Smooth muscle cell (in vitro differentiated cells): ENCODE measurements at regions not wholly inside any gene's neighbourhood (a gene's known extent, or its start where the extent isn't known, plus 50 kb on each side); places are given as distances from the start of the nearest gene placed in this dataset.

Experiments
- DNase-seq: peaks from one replicate; lab custom pipeline; 2025; ENCODE audit not compliant: unreplicated experiment; lab: John Stamatoyannopoulos, UW
- H2AFZ ChIP-seq: fragments of 200-600 bp; sonication (generic); 2 replicates; pipeline ENCODE4 v1.6.0; 2016; ENCODE audit warnings: antibody characterized with exemption, low read depth, mild to moderate bottlenecking
- H3F3A ChIP-seq: fragments of 200-600 bp; sonication (generic); 2 replicates; pipeline ENCODE4 v1.6.0; 2017; ENCODE audit warnings: antibody characterized with exemption, low read depth
- H3K27ac ChIP-seq: fragments of 200-600 bp; sonication (generic); 2 replicates; pipeline ENCODE4 v1.5.1; 2016; ENCODE audit warnings: low read depth, mild to moderate bottlenecking
- H3K27me3 ChIP-seq: fragments of 200-600 bp; sonication (generic); 2 replicates; pipeline ENCODE4 v1.6.1; 2016; ENCODE audit warnings: low read depth, mild to moderate bottlenecking
- H3K36me3 ChIP-seq: fragments of 200-600 bp; sonication (generic); 2 replicates; pipeline ENCODE4 v1.5.1; 2016; ENCODE audit warnings: low read depth
- H3K4me1 ChIP-seq: fragments of 200-600 bp; sonication (generic); 2 replicates; pipeline ENCODE4 v1.5.1; 2016; ENCODE audit warnings: low read depth
- H3K4me2 ChIP-seq: fragments of 200-600 bp; sonication (generic); 2 replicates; pipeline ENCODE4 v1.6.0; 2016; ENCODE audit warnings: mild to moderate bottlenecking
- H3K4me3 ChIP-seq: fragments of 200-600 bp; sonication (generic); 2 replicates; pipeline ENCODE4 v1.5.1; 2016; ENCODE audit warnings: mild to moderate bottlenecking
- H3K79me2 ChIP-seq: fragments of 200-600 bp; sonication (generic); 2 replicates; pipeline ENCODE4 v1.6.0; 2016; ENCODE audit warnings: low read depth, mild to moderate bottlenecking
- H3K9ac ChIP-seq: fragments of 200-600 bp; sonication (generic); 2 replicates; pipeline ENCODE4 v1.6.0; 2016; ENCODE audit warnings: low read depth
- H3K9me3 ChIP-seq: fragments of 200-600 bp; sonication (generic); replicated peaks from 2 replicates; pipeline ENCODE4 v1.5.1; 2016; ENCODE audit warnings: low read depth
- H4K20me1 ChIP-seq: fragments of 200-600 bp; sonication (generic); 2 replicates; pipeline ENCODE4 v1.6.0; 2016; ENCODE audit warnings: low read depth
- WGBS: methylation state at CpG from one replicate; pipeline ENCODE4 v1.1.7; 2016; ENCODE audit warnings: low lambda C conversion rate; 5-methylcytosine and 5-hydroxymethylcytosine counted together
- TF ChIP-seq, protein P1 (sequence below): fragments of 200-600 bp; sonication (generic); IDR thresholded peaks from 2 replicates; pipeline ENCODE4 v1.5.1; 2017; ENCODE audit warnings: borderline replicate concordance, mild to moderate bottlenecking, antibody characterized with exemption; ENCODE audit not compliant: insufficient read depth, poor library complexity, severe bottlenecking

DNA sequence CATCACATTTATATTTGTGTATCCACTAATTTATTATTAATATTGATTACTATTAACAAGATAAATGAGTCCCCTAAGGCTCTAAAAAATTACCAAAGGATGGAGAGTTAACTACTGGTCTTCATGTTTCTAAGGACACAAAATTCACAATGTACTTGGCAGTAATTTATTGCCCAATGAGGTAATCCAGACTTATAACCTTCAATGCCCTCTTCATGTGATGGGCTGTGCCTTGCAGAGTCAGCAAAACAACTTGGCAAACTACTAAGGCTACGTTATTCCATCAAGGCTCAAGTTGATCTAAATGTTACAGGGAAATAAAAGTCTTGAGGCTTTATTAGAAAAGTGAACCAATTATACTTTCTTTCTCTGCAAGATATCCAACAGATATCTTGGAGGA lies 804.9 kb upstream of the NXPH2 start:
- no peaks in the 10 kb centered on the region for H3K9me3 ChIP-seq
- 94% methylated on average over 1 of the region's 1 CpG for WGBS
- H3K9ac ChIP-seq = no peak overlapping the region
- no peak overlapping the region for H3K27ac ChIP-seq
- H3K27me3 ChIP-seq = no peaks in the 10 kb centered on the region
- H3K79me2 ChIP-seq = no peaks in the 10 kb centered on the region
- no peak overlapping the region for H2AFZ ChIP-seq
- no peak for DNase-seq
- H4K20me1 ChIP-seq = no peaks in the 10 kb centered on the region
- no peak overlapping the region for H3K4me3 ChIP-seq
- no peaks in the 10 kb centered on the region for H3K36me3 ChIP-seq
- H3F3A ChIP-seq = no peaks in the 10 kb centered on the region
- TF ChIP-seq, protein P1, sequence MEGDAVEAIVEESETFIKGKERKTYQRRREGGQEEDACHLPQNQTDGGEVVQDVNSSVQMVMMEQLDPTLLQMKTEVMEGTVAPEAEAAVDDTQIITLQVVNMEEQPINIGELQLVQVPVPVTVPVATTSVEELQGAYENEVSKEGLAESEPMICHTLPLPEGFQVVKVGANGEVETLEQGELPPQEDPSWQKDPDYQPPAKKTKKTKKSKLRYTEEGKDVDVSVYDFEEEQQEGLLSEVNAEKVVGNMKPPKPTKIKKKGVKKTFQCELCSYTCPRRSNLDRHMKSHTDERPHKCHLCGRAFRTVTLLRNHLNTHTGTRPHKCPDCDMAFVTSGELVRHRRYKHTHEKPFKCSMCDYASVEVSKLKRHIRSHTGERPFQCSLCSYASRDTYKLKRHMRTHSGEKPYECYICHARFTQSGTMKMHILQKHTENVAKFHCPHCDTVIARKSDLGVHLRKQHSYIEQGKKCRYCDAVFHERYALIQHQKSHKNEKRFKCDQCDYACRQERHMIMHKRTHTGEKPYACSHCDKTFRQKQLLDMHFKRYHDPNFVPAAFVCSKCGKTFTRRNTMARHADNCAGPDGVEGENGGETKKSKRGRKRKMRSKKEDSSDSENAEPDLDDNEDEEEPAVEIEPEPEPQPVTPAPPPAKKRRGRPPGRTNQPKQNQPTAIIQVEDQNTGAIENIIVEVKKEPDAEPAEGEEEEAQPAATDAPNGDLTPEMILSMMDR = no peak
- H3K4me2 ChIP-seq = no peak overlapping the region
- H3K4me1 ChIP-seq = no peaks in the 10 kb centered on the region

- Histone ChIP-seq H3K4me1 (no peaks in the 10 kb centered on the region), H4K20me1 (no peaks in the 10 kb centered on the region), H3K4me3 (no peak overlapping the region), H3K9ac (no peak overlapping the region), H3K4me2 (no peak overlapping the region), H3K9me3 (no peaks in the 10 kb centered on the region), H3K27ac (no peak overlapping the region), H3K79me2 (no peaks in the 10 kb centered on the region), H3K36me3 (no peaks in the 10 kb centered on the region), H2AFZ (no peak overlapping the region), H3K27me3 (no peaks in the 10 kb centered on the region), H3F3A (no peaks in the 10 kb centered on the region)
- no peak for DNase-seq
- TF ChIP-seq, protein P1 = no peak
- WGBS = 23% methylated on average over 1 of the region's 1 CpG
Observed at GRCh38 chr2:139574371-139574770, 794.2 kb upstream of the NXPH2 start.

GRCh38 chr2:139556789-139557188 lies 776.6 kb upstream of the NXPH2 start:
- H3K79me2 ChIP-seq = no peaks in the 10 kb centered on the region
- no peaks in the 10 kb centered on the region for H3K4me1 ChIP-seq
- no peaks in the 10 kb centered on the region for H3K9me3 ChIP-seq
- H3F3A ChIP-seq = no peaks in the 10 kb centered on the region
- no peak overlapping the region for H3K27ac ChIP-seq
- no peak overlapping the region for H3K4me3 ChIP-seq
- H3K27me3 ChIP-seq = no peaks in the 10 kb centered on the region
- DNase-seq = no peak
- H3K9ac ChIP-seq = no peak overlapping the region
- no peaks in the 10 kb centered on the region for H3K36me3 ChIP-seq
- no peak overlapping the region for H2AFZ ChIP-seq
- H4K20me1 ChIP-seq = no peaks in the 10 kb centered on the region
- TF ChIP-seq, protein P1 = no peak
- 99% methylated on average over 5 of the region's 5 CpGs for WGBS
- H3K4me2 ChIP-seq = no peak overlapping the region

DNA sequence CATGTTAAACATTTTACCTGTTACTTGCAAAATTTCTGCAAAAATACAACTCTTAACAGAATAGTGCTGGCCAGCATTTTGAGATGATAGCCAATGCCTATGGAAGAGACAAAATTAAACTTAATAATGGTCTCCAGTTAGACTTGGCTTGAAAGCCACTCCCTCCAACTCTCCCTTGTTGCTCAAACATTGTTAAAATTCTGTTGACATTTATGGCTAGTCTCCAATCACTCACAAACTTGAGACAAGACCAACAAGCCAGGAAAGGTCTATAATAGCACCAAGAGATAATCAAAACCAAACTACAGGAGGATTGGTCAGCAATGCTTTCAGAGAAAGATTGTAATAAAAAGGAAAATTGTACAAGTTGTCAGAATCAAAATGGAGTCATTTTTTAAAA lies 770.7 kb upstream of the NXPH2 start:
- Histone ChIP-seq H3K4me2 (no peak overlapping the region), H3K9ac (no peak overlapping the region), H3K9me3 (no peaks in the 10 kb centered on the region), H3K79me2 (no peaks in the 10 kb centered on the region), H3K4me1 (no peaks in the 10 kb centered on the region), H3F3A (no peaks in the 10 kb centered on the region), H3K27ac (no peak overlapping the region), H3K27me3 (no peaks in the 10 kb centered on the region), H4K20me1 (no peaks in the 10 kb centered on the region), H3K4me3 (no peak overlapping the region), H3K36me3 (no peaks in the 10 kb centered on the region), H2AFZ (no peak overlapping the region)
- TF ChIP-seq, protein P1 = no peak
- DNase-seq = no peak
